Stomach (tissue), 8 donors: ENCODE measurements at regions not wholly inside any gene's neighbourhood (a gene's known extent, or its start where the extent isn't known, plus 50 kb on each side); places are given as distances from the start of the nearest gene placed in this dataset.

ENCODE experiments used
- DNase-seq, 2 donors: peaks; one replicate each; pipeline versions ENCODE4 v3.0.0 to v3.0.0-alpha.2; 2013 to 2019
- H3K27ac ChIP-seq, 5 donors: fragments of 200-600 bp in 4 of 5; sonication (generic) in 4 of 5; one replicate each; pipeline ENCODE4 v1.5.1; 2013 to 2019; ENCODE audit warnings: mild to moderate bottlenecking in 1 of 5, moderate library complexity in 1 of 5
- H3K27me3 ChIP-seq, 3 donors: fragments of 200-600 bp; sonication (generic); one replicate each; pipeline ENCODE4 v1.5.1; 2017 to 2019; ENCODE audit warnings: mixed run types in 1 of 3
- H3K36me3 ChIP-seq, 4 donors: fragments of 200-600 bp; sonication (generic); 1 replicate in 3 of 4; 2 replicates in 1 of 4; pipeline ENCODE4 v1.5.1; 2016 to 2019
- H3K4me1 ChIP-seq, 4 donors: fragments of 200-600 bp; sonication (generic); one replicate each; pipeline ENCODE4 v1.5.1; 2016 to 2019
- H3K4me3 ChIP-seq, 4 donors: fragments of 200-600 bp; sonication (generic) in 3 of 4; one replicate each; pipeline ENCODE4 v1.5.1; 2016 to 2019; ENCODE audit warnings: mild to moderate bottlenecking in 1 of 4
- H3K9me3 ChIP-seq, 4 donors: fragments of 200-600 bp; sonication (generic); one replicate each; pipeline ENCODE4 v1.5.1; 2016 to 2019
- CTCF ChIP-seq, 7 experiments: fragments of 450-650 bp in 4 of 7; fragments of 200-600 bp in 3 of 7; sonication (generic) in 3 of 7; IDR thresholded peaks; one replicate each; pipeline ENCODE4 v1.5.1; 2016 to 2019; ENCODE audit warnings: antibody characterized with exemption in 7 of 7, control low read depth in 2 of 7, mild to moderate bottlenecking in 1 of 7
- EP300 ChIP-seq: sonication (generic); formaldehyde crosslinking; IDR thresholded peaks from one replicate; pipeline ENCODE4 v1.6.1; 2017; ENCODE audit warnings: antibody characterized with exemption
- POLR2A ChIP-seq, 4 donors: fragments of 450-650 bp; IDR thresholded peaks; one replicate each; pipeline ENCODE4 v1.6.1; 2016; ENCODE audit warnings: antibody characterized with exemption in 4 of 4, control low read depth in 2 of 4, mild to moderate bottlenecking in 1 of 4, moderate library complexity in 1 of 4
- POLR2AphosphoS5 ChIP-seq, 3 donors: sonication (generic); formaldehyde crosslinking; IDR thresholded peaks; one replicate each; pipeline ENCODE4 v1.6.1; 2016; ENCODE audit warnings: antibody characterized with exemption in 3 of 3
- WGBS, 5 donors: extraction: QIAGEN DNeasy Blood & Tissue Kit in 3 of 5; methylation state at CpG; one replicate each; pipeline versions ENCODE4 v1.1.5 to v1.1.7; 2013 to 2018; 5-methylcytosine and 5-hydroxymethylcytosine counted together
- intact Hi-C: fragments of 100-400 bp; cut with DNase I; formaldehyde crosslinking; loops from one replicate; pipeline ENCODE4 v1.15.1; 2023; ENCODE audit warnings: low total_unique reads
- donor health status: healthy with polysubstance abuse.
- donor health status: Bipolar disorder and iron deficiency.
- donor health status: healthy.

GRCh38 chr13:111864566-111864965 is 202.4 kb upstream of the SOX1 start:
- peaks cover 0 to 16% (median 2%) of the 10 kb centered on the region in 4 donors for H3K9me3 ChIP-seq
- H3K36me3 ChIP-seq, result no peaks in the 10 kb centered on the region
- TF ChIP-seq POLR2AphosphoS5 (IDR thresholded peaks at IDR 0.05) (no peak), CTCF (IDR thresholded peaks at IDR 0.05) (no peak), EP300 (no peak), POLR2A (IDR thresholded peaks at IDR 0.05) (no peak)
- no peaks in the 10 kb centered on the region for H3K27me3 ChIP-seq
- intact Hi-C loops, result no loop called here
- no peaks in the 10 kb centered on the region for H3K4me1 ChIP-seq
- H3K4me3 ChIP-seq, result no peak overlapping the region
- 77 to 87% (median 86%) methylated on average over 12 of the region's 12 CpGs for WGBS, 5 donors
- DNase-seq, result no peak
- H3K27ac ChIP-seq, result no peak overlapping the region

- H3K27ac ChIP-seq, result no peak overlapping the region
- intact Hi-C loops, result no loop called here
- WGBS, 5 donors, result 52 to 62% (median 53%) methylated on average over 7 of the region's 7 CpGs
- no peaks in the 10 kb centered on the region for H3K36me3 ChIP-seq
- DNase-seq, result no peak
- H3K4me1 ChIP-seq, result no peaks in the 10 kb centered on the region
- H3K27me3 ChIP-seq, result no peaks in the 10 kb centered on the region
- H3K9me3 ChIP-seq, result peaks cover 0 to 16% (median 2%) of the 10 kb centered on the region in 4 donors
- no peak for TF ChIP-seq POLR2A (IDR thresholded peaks at IDR 0.05)
- TF ChIP-seq POLR2AphosphoS5 (IDR thresholded peaks at IDR 0.05), result no peak
- TF ChIP-seq EP300, result no peak
- TF ChIP-seq CTCF (IDR thresholded peaks at IDR 0.05), result no peak
- no peak overlapping the region for H3K4me3 ChIP-seq
These were observed 201.9 kb upstream of the SOX1 start for GRCh38 chr13:111865046-111865445.

DNA sequence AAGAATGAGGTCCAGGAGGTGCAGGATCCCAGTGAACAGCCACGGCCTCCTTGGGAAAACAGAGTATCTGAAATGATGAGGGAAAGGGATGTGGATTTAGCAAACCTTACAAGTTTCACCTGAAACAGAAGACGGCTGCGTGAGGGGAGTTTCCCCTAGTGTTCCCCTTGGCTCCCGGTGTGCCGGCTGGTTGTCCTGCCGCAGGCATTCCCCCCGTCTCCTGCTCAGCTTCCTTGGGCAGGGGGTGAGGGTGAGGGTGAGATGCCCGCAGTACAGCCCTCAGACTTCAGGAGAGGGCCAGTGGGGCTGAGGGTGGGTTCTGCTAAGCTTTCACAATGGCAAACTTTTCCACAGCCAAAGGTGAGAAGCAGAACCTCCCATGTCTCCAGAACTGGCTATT is 201.1 kb upstream of the SOX1 start:
- Histone ChIP-seq H3K27ac (no peak overlapping the region), H3K27me3 (no peaks in the 10 kb centered on the region), H3K4me1 (no peaks in the 10 kb centered on the region), H3K36me3 (no peaks in the 10 kb centered on the region), H3K9me3 (peaks cover 0 to 12% (median 2%) of the 10 kb centered on the region in 4 donors), H3K4me3 (no peak overlapping the region)
- intact Hi-C loops, result no loop called here
- TF ChIP-seq CTCF (IDR thresholded peaks at IDR 0.05), result no peak
- TF ChIP-seq EP300, result no peak
- TF ChIP-seq POLR2AphosphoS5 (IDR thresholded peaks at IDR 0.05), result no peak
- no peak for DNase-seq
- WGBS, 5 donors, result 71 to 82% (median 77%) methylated on average over 8 of the region's 8 CpGs

DNA sequence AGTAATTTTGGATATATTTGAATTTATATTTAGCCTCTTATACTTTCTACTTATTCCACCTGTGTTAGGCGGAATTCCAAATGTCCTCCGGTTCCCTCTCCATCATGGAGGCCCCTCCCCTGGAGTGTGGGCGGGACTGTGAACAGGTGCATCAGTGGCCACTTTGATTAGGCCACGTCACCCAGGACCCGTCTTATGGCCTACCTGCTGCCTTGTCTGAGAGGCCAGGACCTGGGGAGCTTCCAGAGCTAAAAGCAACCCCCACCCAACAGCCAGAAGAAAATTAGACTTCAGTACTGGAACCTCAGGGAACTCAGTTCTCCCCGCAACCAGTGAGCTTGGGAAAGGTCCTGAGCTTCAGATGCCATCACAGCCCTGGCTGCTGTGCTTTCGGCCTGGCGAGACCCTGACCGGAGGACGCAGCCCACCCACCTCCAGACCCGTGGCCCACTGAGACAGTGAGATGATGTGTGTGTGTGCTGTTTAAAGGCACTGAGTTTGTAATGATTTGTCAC is 200.2 kb upstream of the SOX1 start:
- H3K27ac ChIP-seq, result no peak overlapping the region
- intact Hi-C loops, result no loop called here

More for the DNA sequence above, 200.2 kb upstream of the SOX1 start:
- Histone ChIP-seq H3K4me3 (no peak overlapping the region), H3K36me3 (no peaks in the 10 kb centered on the region), H3K9me3 (peaks cover 0 to 12% (median 2%) of the 10 kb centered on the region in 4 donors), H3K4me1 (no peaks in the 10 kb centered on the region), H3K27me3 (peaks cover 0 to 2% (median 0%) of the 10 kb centered on the region in 3 donors)
- DNase-seq, result no peak
- TF ChIP-seq POLR2AphosphoS5 (IDR thresholded peaks at IDR 0.05), result no peak
- no peak for TF ChIP-seq CTCF (IDR thresholded peaks at IDR 0.05)
- no peak for TF ChIP-seq EP300
- no peak for TF ChIP-seq POLR2A (IDR thresholded peaks at IDR 0.05)
- WGBS, 5 donors, result 82 to 88% (median 84%) methylated on average over 11 of the region's 11 CpGs
